Amniotic epithelial cell (primary cell): ENCODE measurements at regions not wholly inside any gene's neighbourhood (a gene's known extent, or its start where the extent isn't known, plus 50 kb on each side); places are given as distances from the start of the nearest gene placed in this dataset.
"Not testable (repeated sequence)": the region's sequence is repeated elsewhere in the genome, so short reads cannot be mapped to it uniquely, and the experiment has no call there.

ENCODE experiments used
- DNase-seq: peaks from one replicate; pipeline ENCODE4 v3.0.0-alpha.2; 2010; ENCODE audit warnings: low read depth

- no peak for DNase-seq
Observed at GRCh38 chr16:65272699-65273414, 151.0 kb upstream of the CDH11 start.

- DNase-seq = no peak
Observed at GRCh38 chr16:65271996-65272395, 150.1 kb upstream of the CDH11 start.

DNA sequence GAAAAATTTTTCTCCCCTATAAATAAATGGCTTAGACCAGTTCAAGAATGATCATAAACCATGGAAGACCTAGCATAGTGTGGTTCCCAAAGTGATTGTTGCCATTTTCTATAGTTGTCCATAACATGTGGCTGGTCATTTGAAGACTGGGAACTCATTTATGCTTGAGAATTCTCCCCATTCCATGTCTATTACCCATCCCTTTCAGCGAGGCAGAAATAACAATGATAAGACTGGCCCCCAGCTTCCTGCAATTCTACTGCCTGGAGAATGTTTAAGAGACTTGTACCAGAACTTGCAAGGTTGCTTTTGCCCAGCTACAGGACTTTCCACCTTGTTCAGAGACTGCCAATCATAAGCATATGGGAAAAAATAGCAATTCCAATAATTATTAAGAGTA is 146.5 kb upstream of the CDH11 start:
- DNase-seq = no peak

- DNase-seq = no peak
Observed at GRCh38 chr16:65263896-65264295, 142.0 kb upstream of the CDH11 start.

DNA sequence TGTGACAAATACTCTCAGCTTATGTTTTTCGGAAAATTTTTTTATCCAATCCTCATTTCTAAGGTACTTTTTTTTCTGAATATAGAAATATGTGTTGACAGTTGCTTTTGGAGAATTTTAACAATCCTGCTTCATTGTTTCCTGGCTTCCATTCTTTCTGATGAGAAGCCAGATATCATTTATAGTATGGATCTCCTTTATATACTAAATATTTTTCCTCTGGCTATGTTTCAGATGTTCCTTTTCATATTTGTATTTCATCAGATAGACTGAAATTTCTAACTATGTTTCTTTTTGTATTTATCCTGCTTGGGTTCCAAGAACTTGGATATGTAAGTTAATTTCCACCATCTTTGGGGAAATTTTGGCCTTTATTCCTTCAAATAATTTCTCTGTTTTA is 138.9 kb upstream of the CDH11 start:
- no peak for DNase-seq

GRCh38 chr16:65254144-65254543 is 132.3 kb upstream of the CDH11 start:
- no peak for DNase-seq

DNA sequence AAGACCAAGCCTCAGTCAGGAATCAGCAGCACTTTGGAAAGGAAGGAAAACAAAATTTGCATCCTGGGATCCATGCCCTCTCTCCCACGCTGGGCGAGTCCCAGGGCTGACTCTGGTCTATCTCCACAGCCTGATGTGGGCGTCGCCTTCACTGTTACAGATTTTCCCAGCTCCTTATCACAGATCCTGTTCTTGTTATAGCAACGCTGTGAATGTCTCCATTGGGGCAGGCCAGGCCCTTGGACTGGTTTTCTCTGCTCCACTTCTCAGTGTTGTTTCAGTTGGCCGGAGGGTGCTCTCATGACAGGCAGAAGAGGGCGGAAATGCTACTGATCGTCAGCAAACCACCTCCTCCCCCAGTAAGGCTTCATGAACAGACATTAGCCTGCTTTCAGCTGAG is 127.9 kb upstream of the CDH11 start:
- DNase-seq = peak; percentile 66

GRCh38 chr16:65244787-65245186 is 122.9 kb upstream of the CDH11 start:
- no peak for DNase-seq

DNA sequence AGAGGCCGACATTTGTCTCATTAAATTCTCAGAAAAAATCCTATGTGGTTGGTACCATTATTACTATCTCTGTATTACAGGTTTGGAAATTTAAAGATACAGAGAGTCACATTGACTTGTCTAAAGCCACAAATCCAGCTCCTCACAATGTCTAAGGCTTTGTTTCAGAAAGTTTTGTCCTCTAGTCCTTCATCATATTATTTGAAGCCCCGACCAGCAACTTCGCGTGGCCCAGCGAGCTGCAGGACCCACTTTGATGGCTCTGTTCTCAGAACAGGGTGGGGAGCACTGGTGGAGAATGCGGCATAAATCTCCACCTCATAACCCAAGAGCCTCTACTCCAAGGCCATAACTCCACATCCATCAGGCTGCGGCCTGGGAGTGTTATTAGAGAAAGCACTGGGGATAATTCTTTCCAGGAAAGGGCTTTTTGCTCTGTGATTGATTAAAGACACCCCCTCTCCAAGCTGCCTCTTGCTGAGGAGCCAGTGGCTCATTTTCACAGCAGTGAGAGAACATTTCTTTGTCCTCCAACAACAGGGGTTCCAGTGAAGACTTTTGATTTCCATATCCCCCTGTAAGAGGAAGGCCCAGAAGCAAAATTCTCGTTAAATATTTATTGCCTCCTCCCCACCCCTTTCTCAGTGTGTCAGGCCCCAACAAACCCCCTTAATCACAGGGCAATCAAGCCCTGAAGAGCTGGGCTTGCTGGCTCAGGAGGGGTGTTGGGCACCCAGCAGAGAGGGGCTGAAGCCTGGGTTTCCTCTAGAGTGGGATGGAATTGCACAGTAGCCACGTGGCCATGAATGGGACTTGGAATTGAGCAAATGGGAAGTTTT is 113.7 kb upstream of the CDH11 start:
- no peak for DNase-seq

DNA sequence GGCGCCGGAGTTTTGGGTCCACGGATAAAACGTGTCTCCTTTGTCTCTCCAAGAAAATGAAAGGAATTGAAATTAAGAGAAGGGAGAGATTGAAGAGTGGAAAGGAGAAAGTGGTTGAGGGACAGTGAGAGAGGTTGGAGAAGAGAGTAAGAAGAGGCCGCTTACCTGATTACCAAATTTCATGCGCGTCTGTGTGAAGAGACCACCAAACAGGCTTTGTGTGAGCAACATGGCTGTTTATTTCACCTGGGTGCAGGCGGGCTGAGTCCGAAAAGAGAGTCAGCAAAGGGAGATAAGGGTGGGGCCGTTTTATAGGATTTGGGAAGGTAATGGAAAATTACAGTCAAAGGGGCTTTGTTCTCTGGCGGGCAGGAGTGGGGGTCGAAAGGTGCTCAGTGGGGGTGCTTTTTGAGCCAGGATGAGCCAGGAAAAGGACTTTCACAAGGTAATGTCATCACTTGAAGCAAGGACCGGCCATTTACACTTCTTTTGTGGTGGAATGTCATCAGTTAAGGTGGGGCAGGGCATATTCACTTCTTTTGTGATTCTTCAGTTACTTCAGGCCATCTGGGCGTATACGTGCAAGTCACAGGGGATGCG is 113.0 kb upstream of the CDH11 start:
- not testable (repeated sequence) for DNase-seq

GRCh38 chr16:65229191-65229662 is 107.4 kb upstream of the CDH11 start:
- DNase-seq = peak; percentile 98

- no peak for DNase-seq
Observed at GRCh38 chr16:65227150-65227835, 105.4 kb upstream of the CDH11 start.

DNA sequence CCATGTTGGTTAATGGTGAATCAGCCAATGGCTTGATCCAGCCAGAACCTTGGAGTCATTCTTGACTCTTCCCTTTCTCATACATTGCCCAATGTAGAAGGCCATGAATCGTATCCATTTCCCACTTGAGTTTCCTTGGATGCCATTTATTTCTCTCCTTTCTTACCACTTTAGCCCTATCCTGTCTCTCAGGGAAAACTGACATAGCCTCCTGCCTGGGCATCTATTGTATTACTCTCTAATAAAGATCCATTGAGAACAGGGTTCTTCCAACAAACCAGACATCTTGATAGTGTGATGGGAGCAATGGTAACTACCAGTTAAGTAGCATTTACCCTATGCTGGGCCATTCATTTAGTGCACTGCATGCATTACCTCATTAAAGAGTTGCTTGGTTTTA is 104.2 kb upstream of the CDH11 start:
- no peak for DNase-seq

DNA sequence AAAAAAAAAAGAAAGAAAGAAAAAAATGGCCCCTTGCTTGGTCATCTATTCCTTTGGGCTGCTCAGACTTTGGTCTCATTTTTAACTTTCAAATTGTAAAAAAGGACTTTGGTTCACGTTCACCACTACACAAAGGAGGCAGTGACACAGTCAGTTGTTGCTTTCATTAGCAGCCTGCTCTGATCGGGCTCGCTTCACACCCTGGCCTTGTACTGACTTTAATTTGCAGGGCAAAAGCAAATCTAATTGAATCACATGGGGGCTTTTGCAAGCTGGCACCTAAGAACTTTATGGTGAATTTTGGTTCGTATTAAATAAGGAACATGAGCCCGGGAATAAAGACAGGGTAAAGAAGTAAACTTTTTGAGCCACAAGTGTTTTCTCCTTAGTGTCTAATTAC is 103.6 kb upstream of the CDH11 start:
- DNase-seq = no peak

- DNase-seq = no peak
Observed at GRCh38 chr16:65224994-65225393, 103.1 kb upstream of the CDH11 start.

DNA sequence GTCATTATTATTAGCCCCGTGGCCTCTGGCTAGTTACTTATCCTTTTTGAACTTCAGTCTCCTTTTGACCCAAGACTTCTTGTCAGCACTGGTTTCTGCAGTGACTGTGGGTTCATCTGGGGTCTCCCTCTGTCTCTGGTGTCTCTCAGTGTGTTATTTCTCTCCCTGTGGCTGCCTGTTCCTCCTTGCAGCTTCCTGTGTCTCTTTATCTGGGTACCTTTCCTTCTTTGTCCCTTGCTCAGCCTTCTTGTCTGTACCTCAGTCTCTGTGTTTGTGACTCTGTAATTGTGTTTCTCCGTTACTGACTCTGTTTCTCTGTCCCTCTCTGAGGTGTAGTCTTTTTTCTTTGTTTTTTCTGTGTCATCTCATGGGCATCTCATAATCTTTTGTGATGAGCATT is 102.6 kb upstream of the CDH11 start:
- DNase-seq = no peak

GRCh38 chr16:65223335-65223734 is 101.5 kb upstream of the CDH11 start:
- DNase-seq = no peak

GRCh38 chr16:65222536-65222935 is 100.7 kb upstream of the CDH11 start:
- no peak for DNase-seq

GRCh38 chr16:65222049-65222448 is 100.2 kb upstream of the CDH11 start:
- no peak for DNase-seq

GRCh38 chr16:65219786-65220185 is 97.9 kb upstream of the CDH11 start:
- DNase-seq = no peak

DNA sequence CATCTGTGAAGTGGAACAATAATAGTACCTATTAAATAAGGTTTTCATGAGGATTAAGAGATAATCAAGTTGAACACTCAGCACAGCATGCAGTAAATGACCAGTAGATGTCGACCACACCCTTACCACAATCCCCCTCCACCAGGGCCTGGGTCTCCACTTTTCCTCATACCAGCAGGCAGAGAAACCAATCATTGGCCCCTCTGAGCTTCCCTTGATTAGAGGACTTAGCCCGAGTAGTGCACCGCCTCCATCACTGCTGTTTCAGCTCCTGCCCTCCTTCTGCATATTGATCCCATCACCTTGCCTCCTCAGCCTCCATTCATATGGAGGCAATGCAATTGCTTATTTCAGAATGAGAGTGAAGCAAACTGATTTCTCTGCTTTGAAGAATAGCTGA is 96.5 kb upstream of the CDH11 start:
- DNase-seq = no peak

GRCh38 chr16:65213866-65214595 is 92.2 kb upstream of the CDH11 start:
- DNase-seq = peak; percentile 77
